OCI-LY3 (cell line): ENCODE measurements at regions not wholly inside any gene's neighbourhood (a gene's known extent, or its start where the extent isn't known, plus 50 kb on each side); places are given as distances from the start of the nearest gene placed in this dataset.

Experiments used
- H2AFZ ChIP-seq: fragments of 200-600, 300-600 bp; shearing (Covaris generic); 2 replicates; pipeline ENCODE4 v1.6.0; 2014; ENCODE audit warnings: antibody characterized with exemption, low read depth, low read length
- H3K27ac ChIP-seq: fragments of 200-600, 300-600 bp; sonication (generic); 2 replicates; pipeline ENCODE4 v1.5.1; 2014; ENCODE audit warnings: mild to moderate bottlenecking, low read length, moderate library complexity, mixed read lengths
- H3K27me3 ChIP-seq: fragments of 200-600, 300-600 bp; sonication (generic); 2 replicates; pipeline ENCODE4 v1.6.1; 2014; ENCODE audit warnings: low read depth, low read length, mixed read lengths
- H3K36me3 ChIP-seq: fragments of 200-600, 300-600 bp; sonication (generic); replicated peaks from 2 replicates; pipeline ENCODE3; 2014; ENCODE audit warnings: low read depth, low read length, mixed read lengths
- H3K4me1 ChIP-seq: fragments of 300-600, 200-600 bp; sonication (generic); 2 replicates; pipeline ENCODE4 v1.6.1; 2014; ENCODE audit warnings: low read length, mixed read lengths
- H3K4me2 ChIP-seq: fragments of 200-600, 300-600 bp; sonication (generic); 2 replicates; pipeline ENCODE4 v1.6.1; 2014; ENCODE audit warnings: low read length, mixed read lengths
- H3K4me3 ChIP-seq: fragments of 300-600, 200-600 bp; sonication (generic); 2 replicates; pipeline ENCODE4 v1.5.1; 2014; ENCODE audit warnings: antibody characterized with exemption, mild to moderate bottlenecking, low read length, moderate library complexity
- H3K79me2 ChIP-seq: fragments of 300-600, 200-600 bp; shearing (Covaris generic); 2 replicates; pipeline ENCODE4 v1.6.1; 2014; ENCODE audit warnings: mild to moderate bottlenecking, low read length, mixed read lengths
- H3K9ac ChIP-seq: fragments of 300-600, 200-600 bp; shearing (Covaris generic); 2 replicates; pipeline ENCODE4 v1.6.0; 2014; ENCODE audit warnings: mild to moderate bottlenecking, low read length, moderate library complexity
- H3K9me3 ChIP-seq: fragments of 200-600, 300-600 bp; shearing (Covaris generic); 2 replicates; pipeline ENCODE4 v1.6.1; 2014; ENCODE audit warnings: low read length, mixed read lengths; ENCODE audit not compliant: insufficient read depth
- H4K20me1 ChIP-seq: fragments of 200-600, 300-600 bp; sonication (generic); 2 replicates; pipeline ENCODE4 v1.6.1; 2016; ENCODE audit warnings: low read length, mixed read lengths; ENCODE audit not compliant: insufficient read depth
- EZH2phosphoT487 ChIP-seq: fragments of 200-600 bp; shearing (Covaris generic); IDR thresholded peaks from 2 replicates; pipeline ENCODE4 v1.6.1; 2018; ENCODE audit warnings: antibody characterized with exemption, mixed run types, low read depth
- TF ChIP-seq, protein P1 (sequence below): fragments of 200-600, 300-600 bp; sonication (generic); IDR thresholded peaks from 2 replicates; pipeline ENCODE4 v1.5.1; 2014; ENCODE audit warnings: antibody characterized with exemption, low read length, low read depth

- Histone ChIP-seq H3K79me2 (no peaks in the 10 kb centered on the region), H3K4me1 (no peaks in the 10 kb centered on the region), H3K36me3 (no peaks in the 10 kb centered on the region), H3K27me3 (no peaks in the 10 kb centered on the region; the same call in 1 of the 2 replicates), H3K9me3 (no peaks in the 10 kb centered on the region), H3K27ac (no peak overlapping the region), H4K20me1 (no peaks in the 10 kb centered on the region), H3K4me3 (no peak overlapping the region), H3K9ac (no peak overlapping the region), H2AFZ (no peak overlapping the region), H3K4me2 (no peak overlapping the region)
- TF ChIP-seq EZH2phosphoT487: no peak
- TF ChIP-seq, protein P1, sequence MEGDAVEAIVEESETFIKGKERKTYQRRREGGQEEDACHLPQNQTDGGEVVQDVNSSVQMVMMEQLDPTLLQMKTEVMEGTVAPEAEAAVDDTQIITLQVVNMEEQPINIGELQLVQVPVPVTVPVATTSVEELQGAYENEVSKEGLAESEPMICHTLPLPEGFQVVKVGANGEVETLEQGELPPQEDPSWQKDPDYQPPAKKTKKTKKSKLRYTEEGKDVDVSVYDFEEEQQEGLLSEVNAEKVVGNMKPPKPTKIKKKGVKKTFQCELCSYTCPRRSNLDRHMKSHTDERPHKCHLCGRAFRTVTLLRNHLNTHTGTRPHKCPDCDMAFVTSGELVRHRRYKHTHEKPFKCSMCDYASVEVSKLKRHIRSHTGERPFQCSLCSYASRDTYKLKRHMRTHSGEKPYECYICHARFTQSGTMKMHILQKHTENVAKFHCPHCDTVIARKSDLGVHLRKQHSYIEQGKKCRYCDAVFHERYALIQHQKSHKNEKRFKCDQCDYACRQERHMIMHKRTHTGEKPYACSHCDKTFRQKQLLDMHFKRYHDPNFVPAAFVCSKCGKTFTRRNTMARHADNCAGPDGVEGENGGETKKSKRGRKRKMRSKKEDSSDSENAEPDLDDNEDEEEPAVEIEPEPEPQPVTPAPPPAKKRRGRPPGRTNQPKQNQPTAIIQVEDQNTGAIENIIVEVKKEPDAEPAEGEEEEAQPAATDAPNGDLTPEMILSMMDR: no peak
Observed at GRCh38 chr3:5404718-5405117, 217.2 kb downstream of the EDEM1 start.

GRCh38 chr3:5411786-5412185 is 224.3 kb downstream of the EDEM1 start:
- Histone ChIP-seq H3K4me1 (no peaks in the 10 kb centered on the region), H3K4me2 (no peak overlapping the region), H3K27ac (no peak overlapping the region), H3K9ac (no peak overlapping the region), H3K79me2 (no peaks in the 10 kb centered on the region), H3K9me3 (no peaks in the 10 kb centered on the region), H3K4me3 (no peak overlapping the region), H4K20me1 (no peaks in the 10 kb centered on the region), H3K36me3 (no peaks in the 10 kb centered on the region), H3K27me3 (no peaks in the 10 kb centered on the region), H2AFZ (no peak overlapping the region)
- no peak for TF ChIP-seq EZH2phosphoT487
- TF ChIP-seq, protein P1: no peak

DNA sequence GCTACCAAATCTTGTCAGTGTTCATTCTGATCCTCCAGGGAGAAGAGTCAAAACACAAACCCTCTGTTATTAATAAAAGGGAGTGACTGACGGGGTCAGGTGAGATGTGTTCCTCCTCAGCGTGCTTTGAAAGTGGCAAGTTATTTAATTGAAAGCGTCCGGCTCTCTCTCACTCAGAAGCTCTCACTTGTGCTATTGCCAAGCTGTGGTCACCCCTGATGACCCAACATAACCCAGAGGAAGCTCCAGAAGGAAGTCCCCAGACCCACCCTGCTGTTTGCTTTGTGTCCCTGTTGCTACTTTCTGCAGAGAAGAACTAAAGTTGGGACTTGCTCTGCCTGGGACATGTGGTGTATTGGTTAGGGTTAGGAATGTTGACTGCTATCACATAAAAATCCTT is 235.6 kb downstream of the EDEM1 start:
- TF ChIP-seq, protein P1: no peak
- TF ChIP-seq EZH2phosphoT487: no peak
- Histone ChIP-seq H3K36me3 (no peaks in the 10 kb centered on the region), H3K9me3 (no peaks in the 10 kb centered on the region), H3K9ac (no peak overlapping the region), H3K4me3 (no peak overlapping the region), H2AFZ (no peak overlapping the region), H3K27ac (no peak overlapping the region), H3K4me1 (0 out of 2 replicates have a peak, but pooled peaks cover 2% of the 10 kb centered on the region), H3K27me3 (peaks cover 31% of the 10 kb centered on the region), H3K79me2 (no peaks in the 10 kb centered on the region), H4K20me1 (no peaks in the 10 kb centered on the region), H3K4me2 (no peak overlapping the region)

- Histone ChIP-seq H3K27me3 (peaks cover 35% of the 10 kb centered on the region), H3K36me3 (no peaks in the 10 kb centered on the region), H3K4me3 (no peak overlapping the region), H3K4me1 (peaks cover 6% of the 10 kb centered on the region), H3K27ac (no peak overlapping the region), H4K20me1 (no peaks in the 10 kb centered on the region), H3K9me3 (no peaks in the 10 kb centered on the region), H3K79me2 (no peaks in the 10 kb centered on the region), H3K9ac (no peak overlapping the region), H3K4me2 (no peak overlapping the region), H2AFZ (no peak overlapping the region)
- TF ChIP-seq, protein P1: no peak
- TF ChIP-seq EZH2phosphoT487: no peak
Observed at GRCh38 chr3:5423523-5423922, 236.0 kb downstream of the EDEM1 start.
